MV-4-11 (cell line): ENCODE measurements at regions not wholly inside any gene's neighbourhood (a gene's known extent, or its start where the extent isn't known, plus 50 kb on each side); places are given as distances from the start of the nearest gene placed in this dataset.
"Not testable (repeated sequence)": the region's sequence is repeated elsewhere in the genome, so short reads cannot be mapped to it uniquely, and the experiment has no call there.

Source experiments
- DNase-seq: peaks from one replicate; lab custom pipeline; 2025; lab: John Stamatoyannopoulos, UW

DNA sequence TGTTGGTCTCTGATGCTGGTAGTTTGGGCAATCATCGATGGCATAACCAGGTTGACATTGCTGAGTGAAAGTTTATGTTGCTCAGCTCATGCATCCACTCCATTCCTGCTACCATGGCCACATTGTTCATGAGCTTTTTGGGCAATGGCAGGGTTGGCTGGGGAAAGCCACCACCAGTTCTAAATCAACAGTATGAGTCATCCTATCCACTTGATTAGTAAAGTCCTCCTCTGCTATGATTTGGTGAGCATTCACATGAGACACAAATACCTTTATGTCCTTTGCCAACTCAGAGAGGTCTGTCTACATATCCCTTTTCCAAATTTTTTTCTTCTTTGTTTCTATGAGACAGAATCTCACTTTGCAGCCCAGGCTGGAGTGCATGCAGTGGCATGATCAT is 129.7 kb upstream of the FBN2 start:
- no peak for DNase-seq

DNA sequence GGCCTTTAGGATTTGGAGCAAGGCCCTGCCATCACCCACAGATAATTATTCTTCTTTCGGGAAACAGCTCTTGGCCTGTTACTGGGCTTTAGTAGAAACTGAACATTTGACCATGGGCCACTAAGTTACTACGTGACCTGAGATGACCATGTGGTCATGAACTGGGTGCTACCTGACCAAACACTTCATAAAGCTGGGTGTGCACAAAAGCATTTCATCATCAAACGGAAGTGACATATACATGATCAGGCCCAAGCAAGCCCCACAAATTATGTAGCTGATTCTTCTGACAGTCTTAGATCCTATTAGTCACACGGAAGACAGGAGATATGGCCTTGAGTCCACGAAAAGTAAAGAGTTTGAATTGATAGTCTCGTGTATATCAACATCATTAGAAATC is 130.9 kb upstream of the FBN2 start:
- DNase-seq: no peak

DNA sequence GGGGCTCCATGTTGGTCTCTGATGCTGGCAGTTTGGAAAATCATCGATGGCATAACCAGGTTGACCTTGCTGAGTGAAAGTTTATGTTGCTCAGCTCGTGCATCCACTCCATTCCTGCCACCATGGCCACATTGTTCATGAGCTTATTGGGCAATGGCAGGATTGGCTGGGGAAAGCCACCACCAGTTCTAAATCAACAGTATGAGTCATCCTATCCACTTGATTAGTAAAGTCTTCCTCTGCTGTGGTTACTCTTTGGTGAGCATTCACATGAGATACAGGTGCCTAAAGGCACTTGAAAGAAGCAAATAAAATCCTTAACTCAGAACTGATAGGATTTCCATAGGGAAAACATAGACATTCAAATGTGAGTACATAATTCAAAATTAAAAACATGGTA is 131.8 kb upstream of the FBN2 start:
- no peak for DNase-seq

DNA sequence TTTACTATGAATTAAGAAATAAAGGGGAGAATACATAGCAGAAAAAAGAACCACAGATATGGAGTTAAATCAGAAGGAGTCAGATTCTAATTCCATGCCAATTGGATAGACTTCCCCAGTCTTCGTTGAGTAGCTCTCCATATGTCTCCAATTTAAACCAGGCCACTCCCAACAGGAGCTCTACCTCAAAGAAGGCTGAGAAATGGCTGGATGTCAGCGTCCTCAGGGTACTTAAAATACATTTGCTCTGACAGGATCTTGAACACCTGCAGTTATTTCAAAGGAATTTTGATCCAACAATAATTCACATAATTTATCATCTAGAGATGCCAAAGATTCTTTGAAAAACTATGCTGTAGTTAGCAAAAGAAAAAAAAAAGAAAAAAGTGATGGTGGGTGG is 133.9 kb upstream of the FBN2 start:
- no peak for DNase-seq

DNA sequence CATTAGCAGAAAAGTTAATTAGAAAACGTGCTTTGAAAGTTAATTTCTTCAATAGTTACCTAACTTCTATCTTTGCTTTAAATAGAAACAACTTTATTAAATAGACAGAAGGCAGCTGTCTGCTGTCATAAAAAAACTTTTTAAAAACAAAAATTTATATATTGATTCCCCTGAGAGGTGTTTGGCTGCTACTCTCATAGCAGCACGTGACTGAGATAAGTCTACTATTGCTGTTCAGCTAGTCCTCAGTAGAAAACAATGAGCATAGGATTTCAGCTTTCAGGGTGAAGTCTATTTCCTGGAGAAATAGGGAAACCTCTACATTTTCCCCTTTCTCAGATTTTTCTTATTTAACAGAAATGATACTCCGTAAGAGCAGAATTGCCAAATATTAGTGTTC is 135.0 kb upstream of the FBN2 start:
- no peak for DNase-seq

DNA sequence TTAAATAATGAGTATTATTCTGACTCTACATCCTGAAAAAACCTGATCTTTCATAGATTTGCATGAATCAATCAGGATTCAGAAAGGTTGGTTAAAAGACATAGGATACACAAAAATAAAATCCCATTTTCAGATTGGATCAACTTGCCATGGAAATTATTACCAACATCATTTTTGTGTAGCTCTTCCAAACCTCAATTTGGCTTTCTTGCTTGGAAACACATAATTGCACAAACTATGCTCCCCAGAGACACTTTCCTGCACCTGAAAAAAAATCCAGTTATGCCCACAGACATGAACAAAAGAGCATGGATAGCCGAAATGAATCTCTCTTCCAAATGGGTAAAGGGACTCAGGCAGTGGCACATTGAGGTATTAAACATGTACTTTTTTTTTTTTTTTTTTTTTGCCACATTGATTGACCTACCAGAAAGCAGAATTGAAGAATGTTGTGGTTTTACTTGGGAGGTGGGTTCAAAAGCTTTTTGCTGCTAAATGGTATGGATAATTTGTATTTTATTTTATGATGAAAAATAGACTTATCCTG is 135.4 kb upstream of the FBN2 start:
- no peak for DNase-seq

DNA sequence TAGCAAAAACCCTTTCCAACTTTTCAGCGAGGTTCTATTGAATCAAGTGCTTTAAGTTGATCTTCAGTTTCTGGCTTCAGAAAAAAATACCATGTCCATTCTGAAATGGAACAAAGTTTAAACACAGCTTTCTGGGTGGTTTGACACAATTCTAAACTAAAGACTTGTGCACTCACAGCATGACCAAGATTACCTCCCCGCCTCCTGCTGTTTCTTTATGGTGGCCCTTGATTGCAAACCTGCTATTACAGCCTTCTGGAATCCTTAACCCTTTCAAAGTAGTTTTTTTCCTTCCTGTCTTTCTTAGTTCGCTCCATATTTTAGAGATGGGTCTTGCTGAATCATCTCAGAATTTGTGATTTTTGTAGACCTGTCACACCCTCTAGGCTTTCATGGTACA is 135.9 kb upstream of the FBN2 start:
- no peak for DNase-seq

DNA sequence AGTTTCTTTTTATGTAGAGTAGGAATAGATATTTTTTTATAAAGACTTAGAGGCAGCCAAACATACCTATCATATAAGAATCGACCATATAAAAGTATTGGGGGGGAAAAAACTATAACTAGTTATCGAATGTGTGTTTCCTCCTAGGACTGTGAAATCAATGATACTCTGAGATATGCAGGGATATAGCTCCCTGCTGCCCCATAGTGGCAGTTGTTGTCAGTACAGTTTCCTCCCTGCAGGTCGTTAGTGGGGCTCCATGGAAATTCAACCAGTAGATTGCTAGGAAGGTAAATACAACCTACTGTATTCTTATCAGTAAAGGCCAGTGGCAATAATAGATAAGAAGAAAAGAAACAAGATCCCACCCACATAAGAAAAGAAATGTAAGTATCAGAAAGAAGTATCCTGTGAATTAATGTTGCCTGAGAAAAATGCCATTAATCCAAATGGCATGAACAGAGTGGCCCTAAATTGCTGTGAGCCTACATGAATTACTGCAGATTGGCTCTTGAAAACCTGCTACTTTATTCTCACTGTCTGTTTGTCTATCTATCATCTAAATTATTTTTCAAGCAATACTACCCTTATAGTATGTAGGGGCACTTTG is 136.9 kb upstream of the FBN2 start:
- DNase-seq: no peak

DNA sequence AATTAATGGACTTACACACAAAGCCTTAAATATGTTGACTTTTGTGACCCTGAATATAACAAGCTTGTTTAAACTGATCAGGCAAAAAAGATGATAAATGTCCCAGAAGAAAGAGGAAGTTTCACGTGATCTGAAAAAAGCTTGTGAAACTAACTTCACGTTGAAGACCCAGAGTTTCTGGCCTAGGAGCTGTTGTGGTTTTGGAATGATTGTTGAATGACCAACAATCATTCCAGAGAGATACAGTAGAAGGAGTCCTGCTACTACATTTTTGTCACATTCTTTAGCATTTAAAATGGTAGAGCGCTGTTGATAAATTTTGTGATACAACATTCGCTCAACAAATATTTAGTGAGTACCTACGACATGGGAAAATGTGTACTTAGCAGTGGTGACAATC is 143.1 kb upstream of the FBN2 start:
- DNase-seq: peak; percentile 68

DNA sequence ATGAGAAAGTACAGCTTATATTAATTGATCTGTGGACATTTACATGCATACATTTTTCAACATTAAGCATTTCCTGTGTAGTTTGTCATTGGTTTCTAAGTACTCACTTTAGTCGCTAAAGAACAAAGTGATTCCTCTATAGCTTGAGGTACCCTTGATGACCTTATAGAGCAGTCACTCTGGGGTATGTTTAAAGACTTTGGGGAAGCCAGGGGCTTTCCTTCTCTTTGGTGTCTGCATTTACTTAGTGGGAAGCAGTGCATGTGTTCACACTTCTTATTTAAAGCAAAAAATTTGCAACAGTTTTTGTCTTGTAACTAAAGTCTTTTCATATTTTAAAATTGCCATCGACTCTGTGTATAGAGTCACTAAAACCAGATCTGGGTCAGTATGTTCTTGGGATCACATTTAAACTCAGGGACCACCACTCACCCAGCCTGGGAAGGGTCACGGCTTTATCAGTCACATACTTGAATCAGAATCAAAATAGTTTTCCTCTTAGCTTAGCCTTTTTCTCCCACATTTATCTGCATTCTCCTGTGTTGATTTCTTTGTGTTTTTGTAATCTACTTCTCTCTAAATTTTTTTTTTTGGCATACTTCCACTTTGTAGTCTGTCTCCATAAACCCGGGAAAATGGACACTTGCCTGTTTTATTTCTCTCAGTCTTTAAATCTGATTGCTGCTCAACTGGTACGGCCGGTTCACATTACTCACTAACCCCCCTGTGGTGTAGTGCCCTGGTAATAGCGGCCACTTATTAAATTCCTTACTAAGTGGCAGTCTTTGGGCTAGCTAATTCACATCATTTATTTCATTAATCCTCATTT is 143.9 kb upstream of the FBN2 start:
- no peak for DNase-seq

DNA sequence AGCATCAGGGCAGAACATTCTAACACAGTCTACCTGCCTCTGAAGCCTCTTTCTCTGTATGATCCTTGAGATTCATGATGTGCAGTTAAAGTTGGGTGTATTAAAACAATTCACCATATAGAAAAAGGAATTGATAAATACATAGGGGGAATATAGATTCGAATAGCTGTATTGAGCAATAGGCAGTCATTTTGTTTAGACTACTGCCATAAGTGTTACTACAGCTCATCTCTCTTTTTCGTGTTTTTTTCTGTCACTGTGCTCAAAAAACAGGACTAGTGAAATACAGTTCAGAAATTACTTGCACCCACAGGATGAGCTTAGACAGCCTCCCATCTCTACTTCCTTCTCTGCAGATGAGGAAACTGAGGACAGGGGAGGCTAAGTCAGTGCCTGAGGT is 144.6 kb upstream of the FBN2 start:
- no peak for DNase-seq

DNA sequence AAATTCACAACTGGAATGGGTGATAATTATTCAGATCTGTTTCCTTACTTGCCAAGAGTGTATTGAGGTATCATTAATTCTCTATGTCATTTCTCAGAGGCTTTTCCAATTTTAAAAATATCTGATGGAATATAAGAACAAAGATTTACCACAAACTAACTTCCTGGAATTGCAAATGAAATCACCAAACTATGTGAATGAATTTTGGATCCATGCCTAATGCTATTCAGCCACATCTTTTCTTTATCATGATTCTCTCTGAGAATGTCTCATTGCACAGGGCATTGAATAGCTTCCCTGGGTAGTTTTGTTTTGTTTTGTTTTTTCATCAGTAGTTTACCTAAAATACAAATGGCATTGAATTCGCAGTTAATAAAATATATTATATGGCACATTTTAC is 146.9 kb upstream of the FBN2 start:
- no peak for DNase-seq

DNA sequence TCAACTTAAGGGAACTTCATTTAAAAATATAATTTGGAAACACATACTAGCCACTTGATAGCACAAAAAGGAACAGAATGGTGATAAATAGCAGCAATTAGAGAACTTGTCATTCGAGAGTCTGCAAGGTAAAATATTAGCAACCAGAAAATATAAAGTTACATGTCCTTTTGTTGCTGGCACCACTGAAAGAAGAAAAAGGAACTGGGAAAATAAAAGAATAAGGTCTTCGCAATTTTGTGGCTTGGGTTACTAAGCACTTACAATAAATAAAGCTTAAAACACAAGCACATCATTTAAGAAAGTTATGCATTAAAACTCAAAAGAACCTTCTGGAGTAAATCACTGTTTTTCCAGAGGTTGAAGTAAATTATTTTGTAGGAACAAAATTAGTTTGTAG is 149.9 kb upstream of the FBN2 start:
- DNase-seq: peak; percentile 19

DNA sequence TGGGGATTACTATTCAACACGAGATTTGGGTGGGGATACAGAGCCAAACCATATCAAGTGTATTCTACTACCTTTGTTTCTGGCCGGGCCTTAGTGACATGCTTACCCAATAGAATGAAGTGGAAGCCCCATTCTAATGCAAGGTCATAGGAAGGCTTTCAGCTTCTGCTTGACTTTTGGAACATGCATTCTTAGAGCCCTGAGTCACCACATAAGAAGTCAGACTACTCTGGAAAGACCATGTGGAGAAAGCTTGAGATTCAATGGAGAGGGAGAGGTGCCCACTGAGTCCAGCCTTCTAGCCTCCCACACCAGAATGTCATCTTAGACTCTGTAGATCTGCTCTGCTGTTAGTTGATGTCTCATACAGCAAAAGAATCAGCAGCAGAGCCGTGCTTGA is 155.7 kb upstream of the FBN2 start:
- no peak for DNase-seq

DNA sequence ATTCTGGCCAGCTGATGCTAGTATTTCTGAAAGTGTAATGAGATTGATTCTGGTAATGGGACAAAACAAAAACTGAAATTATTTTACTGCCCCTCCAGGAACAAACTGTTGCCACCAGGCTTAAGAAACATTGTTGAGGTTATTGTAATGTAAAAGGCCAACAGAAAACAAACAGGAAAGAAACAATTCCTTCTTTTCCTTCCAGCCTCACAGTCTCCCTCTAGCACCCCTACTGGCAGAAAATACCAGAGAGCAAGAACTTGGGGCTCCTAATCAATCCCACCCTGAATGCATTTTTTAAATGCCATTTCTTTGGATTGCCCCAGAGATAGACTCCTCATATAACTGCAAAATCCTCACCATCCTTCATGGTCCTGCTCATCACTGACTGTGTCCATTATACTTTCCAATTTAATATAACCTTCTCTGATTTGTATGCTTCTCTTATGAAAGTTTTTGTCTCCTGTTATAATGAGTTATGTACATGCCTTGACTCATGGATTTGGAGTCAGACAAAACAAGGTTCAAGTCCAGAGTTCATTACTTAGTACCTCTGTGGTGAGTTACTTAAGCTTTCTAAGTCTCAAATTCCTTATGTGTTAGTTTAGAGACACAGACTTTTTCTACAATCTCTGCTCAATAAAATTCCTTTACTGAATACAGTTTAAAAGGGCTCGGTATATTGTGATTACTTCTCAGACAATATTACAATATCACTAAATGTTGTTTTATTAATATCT is 157.9 kb upstream of the FBN2 start:
- no peak for DNase-seq

DNA sequence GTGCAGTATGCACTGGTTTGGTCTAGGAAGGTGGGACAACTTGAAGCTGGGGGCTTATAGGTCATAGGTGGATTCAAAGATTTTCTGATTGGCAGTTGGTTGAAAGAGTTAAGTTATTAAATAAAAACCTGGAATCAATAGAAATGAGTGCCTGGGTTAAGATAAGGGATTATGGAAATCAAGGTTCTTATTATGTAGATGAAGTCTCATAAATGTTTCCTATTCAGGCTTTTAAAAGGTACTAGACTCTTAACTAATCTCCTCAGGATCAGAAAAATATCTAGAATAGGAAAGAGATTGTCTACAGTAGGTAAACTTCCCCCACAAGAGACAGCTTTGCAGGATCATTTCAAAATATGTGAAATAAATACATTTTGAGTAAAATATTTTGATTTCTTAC is 163.3 kb upstream of the FBN2 start:
- no peak for DNase-seq

DNA sequence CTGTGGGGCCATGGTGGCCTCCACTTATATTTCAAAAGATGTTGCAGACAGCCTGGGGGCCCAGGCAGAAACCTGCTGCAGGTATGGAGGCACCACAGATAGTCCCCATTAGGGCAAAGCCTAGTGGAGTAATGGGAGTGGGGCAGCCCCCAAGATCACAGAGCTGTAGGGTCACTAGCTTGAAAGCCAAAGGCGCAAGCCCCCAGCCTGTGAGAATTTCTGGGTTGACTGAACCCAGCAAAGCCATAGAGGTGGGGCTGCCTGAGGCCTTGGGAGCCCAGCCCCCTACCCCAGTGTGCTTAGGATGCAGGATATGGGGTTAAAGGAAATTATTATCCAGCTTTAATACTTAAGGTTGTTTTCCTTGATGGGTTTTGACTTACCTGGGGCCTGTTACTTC is 165.3 kb upstream of the FBN2 start:
- no peak for DNase-seq

DNA sequence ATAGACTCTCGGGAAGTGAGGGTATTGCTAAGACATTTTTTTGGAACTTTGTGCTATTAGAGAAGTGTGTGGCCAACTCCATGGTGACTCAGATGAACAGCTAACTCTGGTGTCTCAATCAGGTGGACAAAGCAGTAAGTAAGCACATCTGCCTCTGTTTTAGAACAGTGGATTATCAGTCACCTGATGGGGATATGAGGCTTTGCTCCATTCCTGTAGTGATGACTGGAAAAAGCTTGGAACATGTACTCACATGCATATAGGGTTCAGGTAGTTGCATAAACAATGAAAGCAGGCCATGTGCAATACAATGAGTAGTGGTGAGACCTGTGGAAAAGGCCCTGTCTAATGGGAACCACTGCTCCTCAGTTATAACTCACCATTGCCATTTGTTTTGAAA is 168.2 kb upstream of the FBN2 start:
- DNase-seq: no peak

DNA sequence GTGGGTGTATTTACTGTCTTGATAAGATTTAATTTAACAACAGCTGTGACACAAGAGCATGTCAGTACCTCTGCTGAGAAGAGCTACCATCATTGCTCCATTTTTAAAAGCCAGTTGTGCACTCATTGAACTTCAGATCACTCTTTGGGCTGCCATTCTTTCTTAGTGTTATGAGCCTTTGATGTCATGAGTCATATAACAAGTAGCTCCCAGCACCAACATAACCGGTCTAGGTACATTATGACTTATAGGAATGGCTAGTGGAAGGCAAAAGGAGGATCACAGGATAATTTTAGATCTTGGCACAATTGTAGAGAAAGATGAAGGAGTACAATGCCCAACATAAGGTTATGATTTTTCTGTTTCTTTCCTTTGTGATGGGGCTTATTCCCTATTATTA is 170.8 kb upstream of the FBN2 start:
- DNase-seq: no peak

DNA sequence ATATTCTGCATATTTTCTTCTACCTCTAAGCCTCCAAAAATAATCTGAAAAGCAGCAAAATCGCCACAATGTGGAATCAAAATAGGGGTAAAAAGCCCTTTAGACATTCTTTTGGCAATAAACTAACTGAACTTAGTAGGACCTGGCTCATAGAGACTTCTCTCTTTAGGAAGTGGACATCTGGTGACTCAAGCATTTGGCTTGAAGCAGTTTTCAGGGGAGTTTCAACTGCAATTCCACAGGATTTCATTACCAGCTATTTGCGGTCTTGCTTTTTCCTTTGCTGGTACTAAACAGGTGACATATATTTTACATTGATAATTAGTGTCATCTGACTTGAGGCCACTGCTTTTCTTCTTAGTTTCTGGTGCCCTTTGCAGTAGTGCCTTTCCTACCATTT is 173.2 kb upstream of the FBN2 start:
- DNase-seq: no peak

DNA sequence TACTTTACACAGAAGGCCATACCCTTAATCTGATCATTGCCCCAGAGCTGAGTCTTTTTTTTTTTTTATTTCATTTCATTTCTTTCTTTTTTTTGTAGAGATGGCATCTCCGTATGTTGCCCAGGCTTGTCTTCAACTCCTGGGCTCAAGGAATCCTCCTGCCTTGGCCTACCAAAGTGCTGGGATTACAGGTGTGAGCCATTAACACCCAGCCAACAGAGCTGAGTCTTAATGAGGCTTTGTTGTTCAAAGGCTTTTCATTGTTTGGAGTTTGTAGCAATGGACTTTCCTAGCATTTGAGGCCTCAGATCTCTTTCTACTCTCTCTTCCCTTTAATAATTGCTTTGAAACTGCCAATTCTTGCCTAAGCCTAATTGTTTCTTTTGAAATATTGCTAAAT is 176.5 kb upstream of the FBN2 start:
- no peak for DNase-seq

DNA sequence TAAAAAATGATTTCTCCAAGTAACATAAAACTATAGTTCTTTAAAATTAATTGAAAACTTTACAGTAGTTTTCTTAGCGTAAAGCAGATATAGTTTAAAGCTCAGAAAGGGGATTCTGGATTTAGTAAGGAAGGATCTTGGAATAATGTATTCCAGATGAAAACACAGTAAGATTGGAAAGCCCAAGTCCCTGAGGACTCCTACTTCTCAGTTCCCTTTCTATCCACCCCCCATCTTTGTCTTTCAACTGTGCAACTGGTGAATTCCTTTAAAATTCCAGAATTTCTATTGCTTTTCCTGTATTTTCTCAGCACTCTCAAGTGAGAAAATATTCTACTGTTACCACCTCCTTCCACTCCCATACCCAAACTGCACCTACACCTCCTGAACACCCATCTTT is 184.5 kb upstream of the FBN2 start:
- no peak for DNase-seq

DNA sequence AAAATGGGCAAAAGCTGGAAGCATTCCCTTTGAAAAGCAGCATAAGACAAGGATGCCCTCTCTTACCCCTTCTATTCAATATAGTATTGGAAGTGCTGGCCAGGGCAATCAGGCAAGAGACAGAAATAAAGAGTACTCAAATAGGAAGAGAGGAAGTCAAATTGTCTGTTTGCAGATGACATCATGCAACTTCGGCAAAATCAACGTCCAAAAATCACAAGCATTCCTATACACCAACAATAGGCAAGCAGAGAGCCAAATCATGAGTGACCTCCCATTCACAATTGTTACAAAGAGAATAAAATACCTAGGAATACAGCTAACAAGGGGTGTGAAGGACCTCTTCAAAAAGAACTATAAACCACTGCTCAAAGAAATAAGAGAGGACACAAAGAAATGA is 192.0 kb upstream of the FBN2 start:
- not testable (repeated sequence) for DNase-seq
